Neutrophil (primary cell): ENCODE measurements at regions not wholly inside any gene's neighbourhood (a gene's known extent, or its start where the extent isn't known, plus 50 kb on each side); places are given as distances from the start of the nearest gene placed in this dataset.

Source experiments
- H3K27ac ChIP-seq: fragments of 200-600 bp; sonication (generic); 2 replicates; pipeline ENCODE4 v1.5.1; 2016; ENCODE audit warnings: mild to moderate bottlenecking, moderate library complexity
- H3K27me3 ChIP-seq: fragments of 200-600 bp; sonication (generic); 2 replicates; pipeline ENCODE4 v1.6.0; 2016; ENCODE audit warnings: mild to moderate bottlenecking
- H3K36me3 ChIP-seq: fragments of 200-600 bp; sonication (generic); 2 replicates; pipeline ENCODE4 v1.5.1; 2017
- H3K4me1 ChIP-seq, 2 experiments: fragments of 200-600 bp in 1 of 2; sonication (generic) in 1 of 2; 1 replicate in 1 of 2; 2 replicates in 1 of 2; pipeline versions ENCODE4 v1.5.1 to v1.6.1; 2013 to 2016; ENCODE audit warnings: low read depth in 1 of 2, low read length in 1 of 2, mild to moderate bottlenecking in 1 of 2, moderate library complexity in 1 of 2; ENCODE audit not compliant: control insufficient read depth in 1 of 2, insufficient read depth in 1 of 2
- H3K4me3 ChIP-seq, 2 experiments: fragments of 200-600 bp in 1 of 2; sonication (generic) in 1 of 2; 1 replicate in 1 of 2; 2 replicates in 1 of 2; pipeline ENCODE4 v1.5.1; 2013 to 2016; ENCODE audit warnings: low read depth in 1 of 2, low read length in 1 of 2, mild to moderate bottlenecking in 1 of 2, moderate library complexity in 1 of 2
- H3K9me3 ChIP-seq: fragments of 200-600 bp; sonication (generic); 2 replicates; pipeline ENCODE4 v1.5.1; 2016
- CTCF ChIP-seq: fragments of 200-600 bp; sonication (generic); IDR thresholded peaks from 2 replicates; pipeline ENCODE4 v1.5.1; 2016; ENCODE audit warnings: antibody characterized with exemption

GRCh38 chr14:104339361-104339760 lies 201.0 kb downstream of the KIF26A start:
- no peak overlapping the region for H3K4me3 ChIP-seq
- H3K4me1 ChIP-seq = no peaks in the 10 kb centered on the region
- H3K9me3 ChIP-seq = no peaks in the 10 kb centered on the region
- TF ChIP-seq CTCF = no peak
- H3K36me3 ChIP-seq = no peaks in the 10 kb centered on the region
- no peak overlapping the region for H3K27ac ChIP-seq
- H3K27me3 ChIP-seq = peaks cover 11% of the 10 kb centered on the region

GRCh38 chr14:104339829-104340228 lies 201.4 kb downstream of the KIF26A start:
- Histone ChIP-seq H3K4me1 (no peaks in the 10 kb centered on the region), H3K9me3 (no peaks in the 10 kb centered on the region), H3K4me3 (no peak overlapping the region), H3K27me3 (peaks cover 11% of the 10 kb centered on the region), H3K36me3 (no peaks in the 10 kb centered on the region), H3K27ac (no peak overlapping the region)
- TF ChIP-seq CTCF = no peak

GRCh38 chr14:104341532-104342434 lies 203.4 kb downstream of the KIF26A start:
- no peaks in the 10 kb centered on the region for H3K9me3 ChIP-seq
- H3K27ac ChIP-seq = no peak overlapping the region

GRCh38 chr14:104342435-104343293 lies 204.3 kb downstream of the KIF26A start:
- TF ChIP-seq CTCF = no peak
- H3K27me3 ChIP-seq = peaks cover 11% of the 10 kb centered on the region
- no peaks in the 10 kb centered on the region for H3K4me1 ChIP-seq
- H3K4me3 ChIP-seq = no peak overlapping the region
- H3K27ac ChIP-seq = no peak overlapping the region
- no peaks in the 10 kb centered on the region for H3K9me3 ChIP-seq
- no peaks in the 10 kb centered on the region for H3K36me3 ChIP-seq

More at GRCh38 chr14:104341532-104342434, 203.4 kb downstream of the KIF26A start:
- Histone ChIP-seq H3K36me3 (no peaks in the 10 kb centered on the region), H3K4me1 (no peaks in the 10 kb centered on the region), H3K27me3 (peaks cover 11% of the 10 kb centered on the region), H3K4me3 (no peak overlapping the region)
- TF ChIP-seq CTCF = no peak

- Histone ChIP-seq H3K36me3 (no peaks in the 10 kb centered on the region), H3K27me3 (peaks cover 11% of the 10 kb centered on the region), H3K9me3 (no peaks in the 10 kb centered on the region), H3K4me3 (no peak overlapping the region), H3K4me1 (no peaks in the 10 kb centered on the region), H3K27ac (no peak overlapping the region)
- no peak for TF ChIP-seq CTCF
Measured at GRCh38 chr14:104343294-104343625, 204.9 kb downstream of the KIF26A start.
